Inflammatory macrophage treated with lipopolysaccharide for 1 hour (primary cell): ENCODE measurements at regions not wholly inside any gene's neighbourhood (a gene's known extent, or its start where the extent isn't known, plus 50 kb on each side); places are given as distances from the start of the nearest gene placed in this dataset.
A peak's percentile ranks its signal among the peaks of the same experiment; 100 is the strongest.

Experiments used
- DNase-seq, 2 donors: peaks; one replicate each; pipeline ENCODE4 v3.0.0-alpha.2; 2020 to 2022

GRCh38 chr4:36394352-36394903, 113.0 kb downstream of the DTHD1 start:
- no peak for DNase-seq

GRCh38 chr4:36399762-36400353, 118.4 kb downstream of the DTHD1 start:
- peak; percentile 24 to 82 for DNase-seq

GRCh38 chr4:36402008-36402758, 120.8 kb downstream of the DTHD1 start:
- peak in 1 of 2 donors; percentile 15 for DNase-seq

- DNase-seq = no peak
Observed at GRCh38 chr4:36411338-36411737, 129.9 kb downstream of the DTHD1 start.

- no peak for DNase-seq
Observed at GRCh38 chr4:36414248-36414647, 132.8 kb downstream of the DTHD1 start.

GRCh38 chr4:36417146-36417545, 135.7 kb downstream of the DTHD1 start:
- no peak for DNase-seq

GRCh38 chr4:36420111-36420679, 138.8 kb downstream of the DTHD1 start:
- DNase-seq = no peak

- DNase-seq = no peak
Observed at GRCh38 chr4:36422607-36423006, 141.2 kb downstream of the DTHD1 start.

GRCh38 chr4:36426741-36427140, 145.3 kb downstream of the DTHD1 start:
- no peak for DNase-seq

GRCh38 chr4:36427696-36428095, 146.3 kb downstream of the DTHD1 start:
- no peak for DNase-seq

GRCh38 chr4:36432586-36432985, 151.2 kb downstream of the DTHD1 start:
- no peak for DNase-seq

- no peak for DNase-seq
Observed at GRCh38 chr4:36439556-36439955, 158.1 kb downstream of the DTHD1 start.

- peak; percentile 41 to 48 for DNase-seq
Observed at GRCh38 chr4:36445480-36445879, 164.1 kb downstream of the DTHD1 start.

- no peak for DNase-seq
Observed at GRCh38 chr4:36446275-36446674, 164.9 kb downstream of the DTHD1 start.

- no peak for DNase-seq
Observed at GRCh38 chr4:36461344-36461743, 179.9 kb downstream of the DTHD1 start.

- no peak for DNase-seq
Observed at GRCh38 chr4:36467670-36468069, 186.3 kb downstream of the DTHD1 start.

- DNase-seq = no peak
Observed at GRCh38 chr4:36471903-36472302, 190.5 kb downstream of the DTHD1 start.

GRCh38 chr4:36476135-36476534, 194.7 kb downstream of the DTHD1 start:
- no peak for DNase-seq

- DNase-seq = no peak
Observed at GRCh38 chr4:36477861-36478260, 196.4 kb downstream of the DTHD1 start.

- DNase-seq = no peak
Observed at GRCh38 chr4:36485885-36486284, 204.5 kb downstream of the DTHD1 start.

GRCh38 chr4:36489798-36490197, 208.4 kb downstream of the DTHD1 start:
- no peak for DNase-seq

GRCh38 chr4:36492041-36492440, 210.6 kb downstream of the DTHD1 start:
- DNase-seq = no peak

- DNase-seq = no peak
Observed at GRCh38 chr4:36492590-36492989, 211.2 kb downstream of the DTHD1 start.

GRCh38 chr4:36493251-36493650, 211.8 kb downstream of the DTHD1 start:
- no peak for DNase-seq
